ENCODE measurements at regions not wholly inside any gene's neighbourhood (a gene's known extent, or its start where the extent isn't known, plus 50 kb on each side); places are given as distances from the start of the nearest gene placed in this dataset.

- no peak for DNase-seq (ENCODE audit: low spot score in 2 of 2)
- no peak overlapping the region for H3K27ac ChIP-seq
- H3K27me3 ChIP-seq, result no peaks in the 10 kb centered on the region
- H3K9me3 ChIP-seq, result no peaks in the 10 kb centered on the region
- H3K4me3 ChIP-seq, result no peak overlapping the region
- H3K36me3 ChIP-seq, result no peaks in the 10 kb centered on the region
- no peaks in the 10 kb centered on the region for H3K4me1 ChIP-seq
- intact Hi-C loops (cut with DNase I; ENCODE audit: low total_unique reads), result no loop called here
- no peak for TF ChIP-seq POLR2A (IDR thresholded peaks at IDR 0.05)
- TF ChIP-seq POLR2AphosphoS5 (IDR thresholded peaks at IDR 0.05), result no peak
- TF ChIP-seq CTCF (IDR thresholded peaks at IDR 0.05), result no peak
These were observed 239.0 kb upstream of the LRTM1 start for GRCh38 chr3:55166576-55167555.

- intact Hi-C loops (cut with DNase I; ENCODE audit: low total_unique reads), result no loop called here
- H3K9me3 ChIP-seq, result no peaks in the 10 kb centered on the region
- H3K4me1 ChIP-seq, result no peaks in the 10 kb centered on the region
- no peak overlapping the region for H3K4me3 ChIP-seq
- no peak for DNase-seq (ENCODE audit: low spot score in 2 of 2)
- no peak overlapping the region for H3K27ac ChIP-seq
- TF ChIP-seq POLR2A (IDR thresholded peaks at IDR 0.05), result no peak
- no peak for TF ChIP-seq CTCF (IDR thresholded peaks at IDR 0.05)
- TF ChIP-seq POLR2AphosphoS5 (IDR thresholded peaks at IDR 0.05), result no peak
- H3K36me3 ChIP-seq, result no peaks in the 10 kb centered on the region
- no peaks in the 10 kb centered on the region for H3K27me3 ChIP-seq
These were observed 238.0 kb upstream of the LRTM1 start for GRCh38 chr3:55165704-55166405.

- intact Hi-C loops (cut with DNase I; ENCODE audit: low total_unique reads), result no loop called here
- no peaks in the 10 kb centered on the region for H3K36me3 ChIP-seq
- H3K4me1 ChIP-seq, result no peaks in the 10 kb centered on the region
- H3K27me3 ChIP-seq, result no peaks in the 10 kb centered on the region
- no peak for DNase-seq (ENCODE audit: low spot score in 2 of 2)
- no peak overlapping the region for H3K27ac ChIP-seq
- no peak overlapping the region for H3K4me3 ChIP-seq
- H3K9me3 ChIP-seq, result no peaks in the 10 kb centered on the region
- no peak for TF ChIP-seq CTCF (IDR thresholded peaks at IDR 0.05)
- TF ChIP-seq POLR2A (IDR thresholded peaks at IDR 0.05), result no peak
- no peak for TF ChIP-seq POLR2AphosphoS5 (IDR thresholded peaks at IDR 0.05)
These were observed 237.4 kb upstream of the LRTM1 start for GRCh38 chr3:55165278-55165677.

GRCh38 chr3:55164876-55165275, 237.0 kb upstream of the LRTM1 start:
- Histone ChIP-seq H3K27me3 (no peaks in the 10 kb centered on the region), H3K4me1 (no peaks in the 10 kb centered on the region), H3K27ac (no peak overlapping the region), H3K9me3 (no peaks in the 10 kb centered on the region), H3K4me3 (no peak overlapping the region), H3K36me3 (no peaks in the 10 kb centered on the region)
- DNase-seq (ENCODE audit: low spot score in 2 of 2), result no peak
- TF ChIP-seq CTCF (IDR thresholded peaks at IDR 0.05) (no peak), POLR2AphosphoS5 (IDR thresholded peaks at IDR 0.05) (no peak), POLR2A (IDR thresholded peaks at IDR 0.05) (no peak)
- intact Hi-C loops (cut with DNase I; ENCODE audit: low total_unique reads), result no loop called here

GRCh38 chr3:55164191-55164590, 236.3 kb upstream of the LRTM1 start:
- intact Hi-C loops (cut with DNase I; ENCODE audit: low total_unique reads), result no loop called here

More at GRCh38 chr3:55164191-55164590, 236.3 kb upstream of the LRTM1 start:
- no peaks in the 10 kb centered on the region for H3K36me3 ChIP-seq
- DNase-seq (ENCODE audit: low spot score in 2 of 2), result no peak
- no peaks in the 10 kb centered on the region for H3K27me3 ChIP-seq
- H3K4me1 ChIP-seq, result no peaks in the 10 kb centered on the region
- TF ChIP-seq CTCF (IDR thresholded peaks at IDR 0.05) (no peak), POLR2A (IDR thresholded peaks at IDR 0.05) (no peak), POLR2AphosphoS5 (IDR thresholded peaks at IDR 0.05) (no peak)
- no peak overlapping the region for H3K27ac ChIP-seq
- H3K9me3 ChIP-seq, result no peaks in the 10 kb centered on the region
- no peak overlapping the region for H3K4me3 ChIP-seq
